ENCODE measurements at regions not wholly inside any gene's neighbourhood (a gene's known extent, or its start where the extent isn't known, plus 50 kb on each side); places are given as distances from the start of the nearest gene placed in this dataset.

DNA sequence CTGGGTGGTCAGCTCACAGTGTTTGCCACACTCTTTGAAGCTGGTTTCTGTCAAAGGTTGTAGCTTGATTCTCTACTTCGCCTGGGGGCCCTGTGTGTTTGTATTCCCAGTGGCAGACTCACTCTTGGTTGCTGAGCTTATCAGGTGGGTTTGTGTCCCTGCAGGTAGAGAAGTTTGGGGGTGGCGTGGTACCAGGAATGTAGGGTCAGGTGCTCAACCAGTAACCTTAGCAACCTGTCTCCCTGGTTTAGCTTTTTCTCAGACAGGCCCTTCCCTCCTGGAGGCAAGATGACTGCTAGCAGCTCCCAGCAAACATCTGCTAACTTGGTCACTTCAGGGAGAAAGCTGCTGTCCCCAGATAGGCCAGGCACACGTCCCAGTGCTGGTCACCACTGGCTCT lies 352.2 kb downstream of the AACS start:
- Histone ChIP-seq H3K4me3 (ENCODE audit: low read depth, low read length) (no peak overlapping the region), H3K27me3 (ENCODE audit: control insufficient read depth, insufficient read depth, low read length) (no peaks in the 10 kb centered on the region), H3K36me3 (ENCODE audit: control insufficient read depth, insufficient read depth, low read length) (no peaks in the 10 kb centered on the region)
- no peak for DNase-seq (ENCODE audit: low read depth)
- POLR2A ChIA-PET = no interaction called here
- TF ChIP-seq, protein P1, sequence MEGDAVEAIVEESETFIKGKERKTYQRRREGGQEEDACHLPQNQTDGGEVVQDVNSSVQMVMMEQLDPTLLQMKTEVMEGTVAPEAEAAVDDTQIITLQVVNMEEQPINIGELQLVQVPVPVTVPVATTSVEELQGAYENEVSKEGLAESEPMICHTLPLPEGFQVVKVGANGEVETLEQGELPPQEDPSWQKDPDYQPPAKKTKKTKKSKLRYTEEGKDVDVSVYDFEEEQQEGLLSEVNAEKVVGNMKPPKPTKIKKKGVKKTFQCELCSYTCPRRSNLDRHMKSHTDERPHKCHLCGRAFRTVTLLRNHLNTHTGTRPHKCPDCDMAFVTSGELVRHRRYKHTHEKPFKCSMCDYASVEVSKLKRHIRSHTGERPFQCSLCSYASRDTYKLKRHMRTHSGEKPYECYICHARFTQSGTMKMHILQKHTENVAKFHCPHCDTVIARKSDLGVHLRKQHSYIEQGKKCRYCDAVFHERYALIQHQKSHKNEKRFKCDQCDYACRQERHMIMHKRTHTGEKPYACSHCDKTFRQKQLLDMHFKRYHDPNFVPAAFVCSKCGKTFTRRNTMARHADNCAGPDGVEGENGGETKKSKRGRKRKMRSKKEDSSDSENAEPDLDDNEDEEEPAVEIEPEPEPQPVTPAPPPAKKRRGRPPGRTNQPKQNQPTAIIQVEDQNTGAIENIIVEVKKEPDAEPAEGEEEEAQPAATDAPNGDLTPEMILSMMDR (IDR thresholded peaks at IDR 0.05; ENCODE audit: insufficient read depth, low read depth, low read length) = no peak
- CTCF ChIA-PET = no interaction called here

DNA sequence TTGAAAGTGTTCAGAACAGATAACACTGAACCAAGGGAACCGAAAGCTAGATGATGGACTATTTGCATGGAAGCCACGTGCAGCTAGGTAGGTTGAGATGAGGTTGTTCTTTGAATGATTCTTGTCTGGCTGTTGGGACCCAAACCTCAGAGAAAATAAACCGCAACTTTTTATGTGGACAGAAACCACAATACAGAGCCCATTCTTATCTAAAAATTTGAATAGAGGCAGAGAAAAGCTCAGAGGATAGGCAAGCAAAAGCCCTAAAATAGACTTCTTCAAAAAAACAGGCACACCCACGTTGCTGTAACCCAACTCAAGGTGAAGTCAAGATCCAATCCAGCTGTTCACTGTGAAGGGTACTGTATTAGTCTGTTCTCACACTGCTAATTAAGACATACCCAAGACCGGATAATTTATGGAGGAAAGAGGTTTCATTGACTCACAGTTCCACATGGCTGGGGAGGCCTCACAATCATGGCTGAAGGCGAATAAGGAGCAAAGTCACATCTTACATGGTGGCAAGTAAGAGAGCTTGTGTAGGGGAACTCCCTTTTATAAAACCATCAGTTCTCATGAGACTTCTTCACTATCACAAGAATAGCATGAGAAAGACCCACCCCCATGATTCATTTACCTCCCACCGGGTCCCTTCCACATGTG lies 353.8 kb downstream of the AACS start:
- H3K27me3 ChIP-seq (ENCODE audit: control insufficient read depth, insufficient read depth, low read length) = no peaks in the 10 kb centered on the region
- TF ChIP-seq, protein P1 (IDR thresholded peaks at IDR 0.05; ENCODE audit: insufficient read depth, low read depth, low read length) = no peak
- no peaks in the 10 kb centered on the region for H3K36me3 ChIP-seq (ENCODE audit: control insufficient read depth, insufficient read depth, low read length)
- H3K4me3 ChIP-seq (ENCODE audit: low read depth, low read length) = no peak overlapping the region
- CTCF ChIA-PET = no interaction called here
- no peak for DNase-seq (ENCODE audit: low read depth)
- POLR2A ChIA-PET = no interaction called here

DNA sequence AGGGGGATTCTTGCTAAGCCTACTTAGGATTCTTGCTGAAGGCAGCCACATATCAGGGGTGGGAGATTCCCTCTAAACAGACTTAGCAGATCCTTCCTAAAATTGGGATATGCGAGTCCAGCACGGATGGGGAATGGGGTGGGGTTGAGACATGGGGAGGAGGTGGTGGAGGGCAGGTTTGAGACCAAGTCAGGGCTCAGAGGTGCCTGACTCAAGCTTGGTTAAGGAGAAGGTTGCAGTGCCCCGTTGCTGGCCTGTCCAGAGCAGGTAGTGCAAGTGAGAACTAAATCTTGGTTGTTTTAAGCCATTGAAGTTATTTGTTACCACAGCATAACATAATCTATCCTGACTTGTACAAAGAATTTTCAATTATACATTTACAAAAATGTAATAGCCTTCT lies 359.7 kb downstream of the AACS start:
- Histone ChIP-seq H3K36me3 (ENCODE audit: control insufficient read depth, insufficient read depth, low read length) (no peaks in the 10 kb centered on the region), H3K27me3 (ENCODE audit: control insufficient read depth, insufficient read depth, low read length) (no peaks in the 10 kb centered on the region), H3K4me3 (ENCODE audit: low read depth, low read length) (no peak overlapping the region)
- POLR2A ChIA-PET = no interaction called here
- TF ChIP-seq, protein P1 (IDR thresholded peaks at IDR 0.05; ENCODE audit: insufficient read depth, low read depth, low read length) = no peak
- DNase-seq (ENCODE audit: low read depth) = no peak
- CTCF ChIA-PET = no interaction called here

DNA sequence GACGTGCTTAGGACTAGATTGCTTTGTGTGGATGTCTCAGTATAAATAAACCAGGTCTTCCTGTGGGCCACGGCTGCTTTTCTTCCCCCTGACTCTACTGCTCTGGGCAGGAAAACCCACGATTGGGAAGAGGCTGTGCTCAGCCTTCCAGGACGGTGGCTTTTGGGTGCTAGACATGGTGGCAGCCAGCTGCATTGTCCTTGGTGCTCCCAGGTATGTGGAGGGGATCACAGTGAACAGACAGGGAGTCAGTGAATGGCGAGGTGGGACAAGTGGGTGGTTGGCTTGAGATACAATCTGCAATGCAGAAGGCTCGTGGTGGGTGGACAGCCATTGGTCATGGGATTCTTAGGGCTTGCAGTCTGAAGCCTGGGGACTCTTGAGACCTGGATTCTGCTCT lies 366.3 kb downstream of the AACS start:
- no peaks in the 10 kb centered on the region for H3K36me3 ChIP-seq (ENCODE audit: control insufficient read depth, insufficient read depth, low read length)
- POLR2A ChIA-PET = no interaction called here

DNA sequence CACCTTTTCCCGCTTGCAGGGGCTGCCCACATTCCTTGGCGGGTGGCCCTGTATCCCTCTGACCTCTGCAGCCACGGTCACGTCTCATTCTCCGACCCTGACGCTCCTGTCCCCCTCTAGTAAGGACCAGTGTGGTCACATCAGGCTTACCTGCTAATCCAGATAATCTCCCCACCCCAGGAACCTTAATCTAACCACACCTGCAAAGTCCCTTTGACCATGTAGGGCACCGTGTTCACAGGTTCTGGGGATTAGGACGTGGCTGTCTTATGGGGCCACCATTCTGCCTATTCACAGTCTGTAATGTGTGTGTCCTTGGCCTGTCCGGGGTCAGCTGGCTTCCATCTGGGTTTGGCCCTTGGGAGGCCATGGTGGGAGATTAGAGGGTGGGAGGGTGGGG lies 368.9 kb downstream of the AACS start:
- no peak overlapping the region for H3K4me3 ChIP-seq (ENCODE audit: low read depth, low read length)
- no peaks in the 10 kb centered on the region for H3K36me3 ChIP-seq (ENCODE audit: control insufficient read depth, insufficient read depth, low read length)
- ChIA-PET CTCF (no interaction called here), POLR2A (no interaction called here)
- no peaks in the 10 kb centered on the region for H3K27me3 ChIP-seq (ENCODE audit: control insufficient read depth, insufficient read depth, low read length)
- no peak for DNase-seq (ENCODE audit: low read depth)
- TF ChIP-seq, protein P1 (IDR thresholded peaks at IDR 0.05; ENCODE audit: insufficient read depth, low read depth, low read length) = no peak

More for the DNA sequence above, 366.3 kb downstream of the AACS start:
- no peak for DNase-seq (ENCODE audit: low read depth)
- CTCF ChIA-PET = no interaction called here
- Histone ChIP-seq H3K27me3 (ENCODE audit: control insufficient read depth, insufficient read depth, low read length) (no peaks in the 10 kb centered on the region), H3K4me3 (ENCODE audit: low read depth, low read length) (no peak overlapping the region)
- TF ChIP-seq, protein P1 (IDR thresholded peaks at IDR 0.05; ENCODE audit: insufficient read depth, low read depth, low read length) = no peak
